ENCODE measurements at regions not wholly inside any gene's neighbourhood (a gene's known extent, or its start where the extent isn't known, plus 50 kb on each side); places are given as distances from the start of the nearest gene placed in this dataset.

- DNase-seq: no peak
Observed at GRCh38 chr1:30607723-30608122, 115.7 kb downstream of the MATN1 start.

GRCh38 chr1:30606166-30606565, 117.2 kb downstream of the MATN1 start:
- no peak for DNase-seq

- DNase-seq: no peak
Observed at GRCh38 chr1:30605441-30605920, 117.9 kb downstream of the MATN1 start.

- no peak for DNase-seq
Observed at GRCh38 chr1:30604801-30605440, 118.5 kb downstream of the MATN1 start.

GRCh38 chr1:30603081-30603858, 120.1 kb downstream of the MATN1 start:
- no peak for DNase-seq

GRCh38 chr1:30601316-30602085, 121.9 kb downstream of the MATN1 start:
- no peak for DNase-seq

GRCh38 chr1:30600706-30601105, 122.7 kb downstream of the MATN1 start:
- no peak for DNase-seq

- DNase-seq: peak; percentile 8
Observed at GRCh38 chr1:30600258-30600657, 123.1 kb downstream of the MATN1 start.

GRCh38 chr1:30599721-30600120, 123.7 kb downstream of the MATN1 start:
- DNase-seq: no peak

- no peak for DNase-seq
Observed at GRCh38 chr1:30598571-30599114, 124.7 kb downstream of the MATN1 start.

- DNase-seq: no peak
Observed at GRCh38 chr1:30597711-30598110, 125.7 kb downstream of the MATN1 start.

GRCh38 chr1:30596891-30597290, 126.5 kb downstream of the MATN1 start:
- no peak for DNase-seq

GRCh38 chr1:30596470-30596869, 126.9 kb downstream of the MATN1 start:
- no peak for DNase-seq

GRCh38 chr1:30589083-30589482, 134.3 kb downstream of the MATN1 start:
- DNase-seq: no peak

GRCh38 chr1:30588311-30589073, 134.9 kb downstream of the MATN1 start:
- DNase-seq: no peak

GRCh38 chr1:30586671-30587070, 136.7 kb downstream of the MATN1 start:
- no peak for DNase-seq

GRCh38 chr1:30579580-30579979, 143.8 kb downstream of the MATN1 start:
- DNase-seq: no peak

GRCh38 chr1:30575066-30575465, 148.3 kb downstream of the MATN1 start:
- DNase-seq: no peak

GRCh38 chr1:30572192-30572591, 151.2 kb downstream of the MATN1 start:
- DNase-seq: no peak

GRCh38 chr1:30571380-30571779, 152.0 kb downstream of the MATN1 start:
- no peak for DNase-seq

- no peak for DNase-seq
Observed at GRCh38 chr1:30569384-30569783, 154.0 kb downstream of the MATN1 start.

- no peak for DNase-seq
Observed at GRCh38 chr1:30562559-30562958, 160.8 kb downstream of the MATN1 start.

- DNase-seq: no peak
Observed at GRCh38 chr1:30551603-30552002, 171.8 kb downstream of the MATN1 start.

Measured in NCI-H1105 treated with DMSO at 0.1 percent for 48 hours (cell line).